ENCODE measurements at regions not wholly inside any gene's neighbourhood (a gene's known extent, or its start where the extent isn't known, plus 50 kb on each side); places are given as distances from the start of the nearest gene placed in this dataset.

DNA sequence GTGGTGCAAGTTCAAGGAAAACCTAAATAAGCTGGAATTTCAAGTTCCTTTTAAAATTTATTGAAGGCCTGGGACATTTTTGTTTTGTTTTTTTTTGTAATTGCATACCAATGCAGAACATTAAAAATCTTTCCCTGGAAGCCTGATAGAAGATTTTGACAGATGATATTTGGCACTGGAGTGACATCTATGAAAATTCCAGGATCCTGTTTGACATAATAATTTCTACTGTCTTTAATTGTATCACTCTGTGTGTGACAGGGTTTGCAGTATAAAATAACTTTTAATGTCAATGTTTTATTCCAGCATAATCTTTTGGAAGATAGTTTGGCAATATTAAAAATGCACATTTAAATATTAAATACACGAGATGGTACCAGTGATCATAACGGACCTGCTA lies 514.2 kb upstream of the ACO1 start:
- Histone ChIP-seq H2AFZ (no peak overlapping the region), H4K20me1 (ENCODE audit: insufficient read depth) (no peaks in the 10 kb centered on the region), H3K4me3 (no peak overlapping the region), H3K79me2 (ENCODE audit: low read depth) (peaks cover 17% of the 10 kb centered on the region; the same call in 1 of the 2 replicates), H3F3A (ENCODE audit: insufficient read depth, low read depth) (no peaks in the 10 kb centered on the region), H3K9me3 (ENCODE audit: insufficient read depth, low read depth) (no peaks in the 10 kb centered on the region), H3K9me2 (ENCODE audit: insufficient read depth) (no peaks in the 10 kb centered on the region), H3K27ac (no peak overlapping the region), H3K36me3 (ENCODE audit: low read depth) (no peaks in the 10 kb centered on the region), H3K4me2 (no peak overlapping the region), H3K4me1 (replicated peaks; ENCODE audit: insufficient read depth) (no peaks in the 10 kb centered on the region), H3K27me3 (ENCODE audit: insufficient read depth, low read depth) (no peaks in the 10 kb centered on the region)
- no peak for TF ChIP-seq EZH2 (IDR thresholded peaks at IDR 0.05; ENCODE audit: low read depth)
- TF ChIP-seq, protein P1, sequence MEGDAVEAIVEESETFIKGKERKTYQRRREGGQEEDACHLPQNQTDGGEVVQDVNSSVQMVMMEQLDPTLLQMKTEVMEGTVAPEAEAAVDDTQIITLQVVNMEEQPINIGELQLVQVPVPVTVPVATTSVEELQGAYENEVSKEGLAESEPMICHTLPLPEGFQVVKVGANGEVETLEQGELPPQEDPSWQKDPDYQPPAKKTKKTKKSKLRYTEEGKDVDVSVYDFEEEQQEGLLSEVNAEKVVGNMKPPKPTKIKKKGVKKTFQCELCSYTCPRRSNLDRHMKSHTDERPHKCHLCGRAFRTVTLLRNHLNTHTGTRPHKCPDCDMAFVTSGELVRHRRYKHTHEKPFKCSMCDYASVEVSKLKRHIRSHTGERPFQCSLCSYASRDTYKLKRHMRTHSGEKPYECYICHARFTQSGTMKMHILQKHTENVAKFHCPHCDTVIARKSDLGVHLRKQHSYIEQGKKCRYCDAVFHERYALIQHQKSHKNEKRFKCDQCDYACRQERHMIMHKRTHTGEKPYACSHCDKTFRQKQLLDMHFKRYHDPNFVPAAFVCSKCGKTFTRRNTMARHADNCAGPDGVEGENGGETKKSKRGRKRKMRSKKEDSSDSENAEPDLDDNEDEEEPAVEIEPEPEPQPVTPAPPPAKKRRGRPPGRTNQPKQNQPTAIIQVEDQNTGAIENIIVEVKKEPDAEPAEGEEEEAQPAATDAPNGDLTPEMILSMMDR (conservative IDR thresholded peaks at IDR 0.05): no peak
- BruUV-seq (replicated peaks): no TSS peak
- intact Hi-C loops (cut with micrococcal nuclease; ENCODE audit: unreplicated experiment): no loop called here
- ChIA-PET CTCF (no interaction called here), POLR2A (ENCODE audit: unreplicated experiment) (no interaction called here)
- DNase-seq: no peak

DNA sequence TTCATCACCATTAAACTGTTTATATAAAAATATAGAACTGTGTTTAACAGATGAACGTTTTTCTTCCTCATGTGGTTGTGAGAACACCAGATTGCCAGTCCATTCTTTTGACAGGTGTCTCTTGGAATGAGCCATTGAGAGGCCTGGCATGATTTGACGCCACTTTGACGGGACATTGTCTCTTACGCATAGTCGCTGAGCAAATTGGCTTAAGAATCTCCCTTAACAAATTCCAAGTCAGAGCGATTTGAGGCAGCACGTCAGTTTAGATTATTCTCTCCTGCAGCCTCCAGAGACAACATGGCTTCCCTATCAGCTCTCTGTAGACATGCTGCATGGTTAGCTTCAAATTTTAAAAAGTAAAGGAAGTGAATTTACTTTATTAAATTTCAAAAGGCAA lies 510.7 kb upstream of the ACO1 start:
- BruUV-seq (replicated peaks): no TSS peak
- Histone ChIP-seq H3K27me3 (ENCODE audit: insufficient read depth, low read depth) (no peaks in the 10 kb centered on the region), H3K4me1 (replicated peaks; ENCODE audit: insufficient read depth) (no peaks in the 10 kb centered on the region), H3K36me3 (ENCODE audit: low read depth) (no peaks in the 10 kb centered on the region), H4K20me1 (ENCODE audit: insufficient read depth) (no peaks in the 10 kb centered on the region), H3K79me2 (ENCODE audit: low read depth) (peaks cover 5% of the 10 kb centered on the region; the same call in 1 of the 2 replicates), H3K4me3 (no peak overlapping the region), H3K9me3 (ENCODE audit: insufficient read depth, low read depth) (no peaks in the 10 kb centered on the region), H3K9me2 (ENCODE audit: insufficient read depth) (no peaks in the 10 kb centered on the region), H3K4me2 (no peak overlapping the region), H3F3A (ENCODE audit: insufficient read depth, low read depth) (no peaks in the 10 kb centered on the region), H2AFZ (no peak overlapping the region), H3K27ac (no peak overlapping the region)
- ChIA-PET CTCF (no interaction called here), POLR2A (ENCODE audit: unreplicated experiment) (no interaction called here)
- TF ChIP-seq, protein P1 (conservative IDR thresholded peaks at IDR 0.05): no peak
- TF ChIP-seq EZH2 (IDR thresholded peaks at IDR 0.05; ENCODE audit: low read depth): no peak
- intact Hi-C loops (cut with micrococcal nuclease; ENCODE audit: unreplicated experiment): no loop called here
- no peak for DNase-seq

DNA sequence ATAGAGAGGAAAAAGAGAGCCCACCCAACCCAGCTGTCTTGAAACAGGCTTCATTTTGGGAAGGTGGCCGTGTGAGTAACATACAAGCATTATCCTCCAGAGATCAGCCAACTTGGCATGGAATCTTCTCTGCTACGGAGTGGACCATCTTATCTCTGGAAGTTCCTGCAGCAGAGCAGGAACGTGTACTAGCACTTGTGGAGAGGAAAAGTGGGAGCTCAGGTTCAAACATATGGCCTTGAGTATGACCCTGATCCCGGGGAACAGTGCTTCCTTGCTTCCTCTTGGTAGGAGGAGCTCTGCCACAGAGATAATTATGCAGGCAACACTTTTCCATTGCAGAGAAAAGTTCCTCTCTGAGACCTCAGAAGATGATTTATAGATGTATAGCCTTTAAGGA lies 490.4 kb upstream of the ACO1 start:
- H3K27me3 ChIP-seq (ENCODE audit: insufficient read depth, low read depth): no peaks in the 10 kb centered on the region
- CTCF ChIA-PET: no interaction called here
- POLR2A ChIA-PET (ENCODE audit: unreplicated experiment): no interaction called here
- H3F3A ChIP-seq (ENCODE audit: insufficient read depth, low read depth): no peaks in the 10 kb centered on the region
- H3K27ac ChIP-seq: no peak overlapping the region
- no peaks in the 10 kb centered on the region for H3K4me1 ChIP-seq (replicated peaks; ENCODE audit: insufficient read depth)
- no peak overlapping the region for H3K4me3 ChIP-seq
- no peaks in the 10 kb centered on the region for H3K79me2 ChIP-seq (ENCODE audit: low read depth)
- no peaks in the 10 kb centered on the region for H3K9me2 ChIP-seq (ENCODE audit: insufficient read depth)
- TF ChIP-seq EZH2 (IDR thresholded peaks at IDR 0.05; ENCODE audit: low read depth): no peak
- TF ChIP-seq, protein P1 (conservative IDR thresholded peaks at IDR 0.05): no peak
- H2AFZ ChIP-seq: no peak overlapping the region
- no peak overlapping the region for H3K4me2 ChIP-seq
- DNase-seq: no peak
- H3K9me3 ChIP-seq (ENCODE audit: insufficient read depth, low read depth): no peaks in the 10 kb centered on the region
- BruUV-seq (replicated peaks): no TSS peak
- no peaks in the 10 kb centered on the region for H4K20me1 ChIP-seq (ENCODE audit: insufficient read depth)
- no peaks in the 10 kb centered on the region for H3K36me3 ChIP-seq (ENCODE audit: low read depth)
- intact Hi-C loops (cut with micrococcal nuclease; ENCODE audit: unreplicated experiment): no loop called here

All from PC-9 (cell line).